GM18520 (cell line): ENCODE measurements at regions not wholly inside any gene's neighbourhood (a gene's known extent, or its start where the extent isn't known, plus 50 kb on each side); places are given as distances from the start of the nearest gene placed in this dataset.
A peak's percentile ranks its signal among the peaks of the same experiment; 100 is the strongest.

Experiments
- ATAC-seq: cut with Tn5 transposase; IDR thresholded peaks from one replicate; pipeline ENCODE4 v1.9.1; 2021; ENCODE audit not compliant: unreplicated experiment

GRCh38 chr10:10919976-10920375 lies 97.7 kb upstream of the CELF2 start:
- no peak for ATAC-seq

- ATAC-seq: no peak
Measured at GRCh38 chr10:10921826-10922461, 95.7 kb upstream of the CELF2 start.

- no peak for ATAC-seq
Measured at GRCh38 chr10:10923029-10923651, 94.5 kb upstream of the CELF2 start.

- no peak for ATAC-seq
Measured at GRCh38 chr10:10925667-10926066, 92.0 kb upstream of the CELF2 start.

GRCh38 chr10:10927608-10928007 lies 90.1 kb upstream of the CELF2 start:
- no peak for ATAC-seq

GRCh38 chr10:10930979-10931743 lies 86.5 kb upstream of the CELF2 start:
- no peak for ATAC-seq

- ATAC-seq: no peak
Measured at GRCh38 chr10:10935032-10935431, 82.6 kb upstream of the CELF2 start.

GRCh38 chr10:10938676-10939075 lies 79.0 kb upstream of the CELF2 start:
- ATAC-seq: no peak

GRCh38 chr10:10941127-10941730 lies 76.4 kb upstream of the CELF2 start:
- ATAC-seq: no peak

GRCh38 chr10:10942441-10942840 lies 75.2 kb upstream of the CELF2 start:
- no peak for ATAC-seq

GRCh38 chr10:10946081-10946480 lies 71.6 kb upstream of the CELF2 start:
- no peak for ATAC-seq

GRCh38 chr10:10946801-10947200 lies 70.9 kb upstream of the CELF2 start:
- ATAC-seq: no peak

- ATAC-seq: no peak
Measured at GRCh38 chr10:10951675-10952074, 66.0 kb upstream of the CELF2 start.

GRCh38 chr10:10952800-10953199 lies 64.9 kb upstream of the CELF2 start:
- no peak for ATAC-seq

- ATAC-seq: no peak
Measured at GRCh38 chr10:10956681-10957542, 60.8 kb upstream of the CELF2 start.

GRCh38 chr10:10958041-10958440 lies 59.6 kb upstream of the CELF2 start:
- no peak for ATAC-seq

- ATAC-seq: peak; percentile 93
Measured at GRCh38 chr10:10959666-10960065, 58.0 kb upstream of the CELF2 start.

- ATAC-seq: no peak
Measured at GRCh38 chr10:10960534-10960933, 57.1 kb upstream of the CELF2 start.

GRCh38 chr10:10961072-10961471 lies 56.6 kb upstream of the CELF2 start:
- no peak for ATAC-seq

- no peak for ATAC-seq
Measured at GRCh38 chr10:10967029-10967428, 50.6 kb upstream of the CELF2 start.
